PFSK-1 (cell line): ENCODE measurements at regions not wholly inside any gene's neighbourhood (a gene's known extent, or its start where the extent isn't known, plus 50 kb on each side); places are given as distances from the start of the nearest gene placed in this dataset.

Experiments
- FOXP2 ChIP-seq: optimal IDR thresholded peaks from 2 replicates; pipeline ENCODE3; 2011; ENCODE audit warnings: borderline replicate concordance, control low read depth, inconsistent platforms; ENCODE audit not compliant: insufficient read depth; ENCODE audit errors: extremely low read length, extremely low read depth
- POLR2AphosphoS5 ChIP-seq: IDR thresholded peaks from 2 replicates; pipeline ENCODE4 v1.6.1; 2012; ENCODE audit warnings: low read depth, mild to moderate bottlenecking, control low read depth, low read length, moderate library complexity
- SIN3A ChIP-seq: IDR thresholded peaks from 2 replicates; pipeline ENCODE4 v1.6.1; 2012; ENCODE audit warnings: mild to moderate bottlenecking, low read length, moderate library complexity, borderline replicate concordance; ENCODE audit not compliant: insufficient read depth
- TAF1 ChIP-seq: IDR thresholded peaks from 2 replicates; pipeline ENCODE4 v1.6.1; 2012; ENCODE audit warnings: low read length, control low read depth, borderline replicate concordance; ENCODE audit not compliant: insufficient read depth
- TF ChIP-seq, protein P1 (sequence below), 2 experiments: IDR thresholded peaks; 2 replicates each; pipeline versions ENCODE4 v1.6.1 to v1.8.0; 2011 to 2012; ENCODE audit warnings: low read depth in 2 of 2, low read length in 2 of 2, control low read depth in 1 of 2, inconsistent platforms in 1 of 2, mild to moderate bottlenecking in 1 of 2, moderate library complexity in 1 of 2; ENCODE audit not compliant: insufficient read depth in 1 of 2

DNA sequence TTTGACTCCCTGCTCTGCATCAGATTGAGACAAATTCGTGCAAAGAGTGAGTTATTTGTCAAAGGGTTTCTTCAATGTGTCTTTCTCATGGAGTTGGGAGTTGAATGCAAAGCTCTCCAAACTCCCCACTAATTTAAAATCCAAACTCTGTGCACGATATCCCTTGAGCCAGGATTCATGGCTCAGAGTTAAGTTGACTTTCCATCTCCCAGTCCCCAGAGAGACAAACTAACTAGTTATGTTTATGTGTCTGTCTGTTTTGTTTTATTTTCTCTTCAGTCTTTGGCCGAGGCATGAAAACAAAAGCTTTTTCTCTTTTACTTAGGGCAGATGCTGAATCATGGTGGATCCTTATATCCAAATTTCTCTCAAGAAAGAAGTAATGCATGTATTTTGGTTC lies 570.0 kb upstream of the CDH5 start:
- TF ChIP-seq, protein P1, sequence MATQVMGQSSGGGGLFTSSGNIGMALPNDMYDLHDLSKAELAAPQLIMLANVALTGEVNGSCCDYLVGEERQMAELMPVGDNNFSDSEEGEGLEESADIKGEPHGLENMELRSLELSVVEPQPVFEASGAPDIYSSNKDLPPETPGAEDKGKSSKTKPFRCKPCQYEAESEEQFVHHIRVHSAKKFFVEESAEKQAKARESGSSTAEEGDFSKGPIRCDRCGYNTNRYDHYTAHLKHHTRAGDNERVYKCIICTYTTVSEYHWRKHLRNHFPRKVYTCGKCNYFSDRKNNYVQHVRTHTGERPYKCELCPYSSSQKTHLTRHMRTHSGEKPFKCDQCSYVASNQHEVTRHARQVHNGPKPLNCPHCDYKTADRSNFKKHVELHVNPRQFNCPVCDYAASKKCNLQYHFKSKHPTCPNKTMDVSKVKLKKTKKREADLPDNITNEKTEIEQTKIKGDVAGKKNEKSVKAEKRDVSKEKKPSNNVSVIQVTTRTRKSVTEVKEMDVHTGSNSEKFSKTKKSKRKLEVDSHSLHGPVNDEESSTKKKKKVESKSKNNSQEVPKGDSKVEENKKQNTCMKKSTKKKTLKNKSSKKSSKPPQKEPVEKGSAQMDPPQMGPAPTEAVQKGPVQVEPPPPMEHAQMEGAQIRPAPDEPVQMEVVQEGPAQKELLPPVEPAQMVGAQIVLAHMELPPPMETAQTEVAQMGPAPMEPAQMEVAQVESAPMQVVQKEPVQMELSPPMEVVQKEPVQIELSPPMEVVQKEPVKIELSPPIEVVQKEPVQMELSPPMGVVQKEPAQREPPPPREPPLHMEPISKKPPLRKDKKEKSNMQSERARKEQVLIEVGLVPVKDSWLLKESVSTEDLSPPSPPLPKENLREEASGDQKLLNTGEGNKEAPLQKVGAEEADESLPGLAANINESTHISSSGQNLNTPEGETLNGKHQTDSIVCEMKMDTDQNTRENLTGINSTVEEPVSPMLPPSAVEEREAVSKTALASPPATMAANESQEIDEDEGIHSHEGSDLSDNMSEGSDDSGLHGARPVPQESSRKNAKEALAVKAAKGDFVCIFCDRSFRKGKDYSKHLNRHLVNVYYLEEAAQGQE (IDR thresholded peaks at IDR 0.05; ENCODE audit: insufficient read depth in 1 of 2, low read depth in 2 of 2, low read length in 2 of 2) = no peak
- TF ChIP-seq TAF1 (no peak), POLR2AphosphoS5 (no peak), SIN3A (no peak), FOXP2 (no peak)

DNA sequence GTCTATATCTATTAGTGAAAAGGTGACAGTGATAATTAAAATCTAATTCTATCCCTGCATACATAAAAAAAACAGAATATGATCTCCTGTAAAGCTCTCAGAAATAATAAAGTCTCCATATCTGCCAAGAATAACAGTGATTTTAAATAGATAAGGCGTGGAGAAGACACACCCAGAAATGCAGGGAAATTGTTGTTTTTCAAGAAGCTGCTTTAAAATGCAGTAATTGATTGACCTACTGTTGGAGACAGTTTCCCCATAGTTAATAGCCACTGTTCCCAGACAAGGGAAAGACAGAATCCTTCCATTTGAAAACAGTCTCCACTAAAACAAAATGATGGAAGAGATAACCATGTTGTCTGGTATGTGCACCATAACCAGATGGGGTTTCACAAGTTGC lies 571.5 kb upstream of the CDH5 start:
- TF ChIP-seq TAF1 = no peak
- TF ChIP-seq POLR2AphosphoS5 = no peak

DNA sequence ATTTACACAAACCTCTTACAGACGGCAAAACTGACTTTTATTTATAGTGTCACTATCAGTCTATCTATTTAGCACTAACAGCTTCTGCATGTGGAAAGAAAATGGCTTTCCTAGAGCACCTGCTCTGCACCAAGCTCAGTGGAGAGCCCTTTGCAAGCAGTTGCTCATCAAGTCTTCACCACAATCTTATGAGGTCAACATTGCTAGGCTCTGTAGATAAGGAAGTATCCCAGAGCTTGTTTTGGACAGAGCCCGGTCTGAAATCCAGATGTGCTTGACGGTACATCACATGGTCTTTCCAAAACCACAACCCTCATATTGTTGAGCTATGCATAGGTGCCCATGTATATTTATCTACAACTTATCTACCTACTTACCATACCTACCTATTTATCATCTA lies 572.7 kb upstream of the CDH5 start:
- TF ChIP-seq SIN3A (no peak), FOXP2 (no peak), TAF1 (no peak)

DNA sequence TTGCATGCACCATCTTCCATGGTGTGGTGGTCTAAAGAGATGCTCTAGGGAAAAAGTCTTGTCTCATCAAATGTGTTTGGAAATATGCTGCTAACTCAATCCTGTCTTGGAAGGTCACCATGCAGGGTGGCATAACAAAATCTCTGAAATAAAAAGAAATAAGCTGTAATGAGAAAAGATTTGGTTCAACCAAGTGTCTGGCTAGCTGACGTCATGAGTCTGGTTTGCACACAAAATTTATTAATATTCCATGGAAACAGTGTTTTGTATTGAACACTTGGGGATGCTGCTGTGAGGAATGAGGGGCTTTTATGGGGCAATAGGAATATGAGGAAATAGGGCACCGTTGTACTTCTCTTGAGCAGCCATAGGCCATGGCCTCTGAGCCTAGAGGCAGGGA lies 575.7 kb upstream of the CDH5 start:
- TF ChIP-seq FOXP2 (no peak), SIN3A (no peak), TAF1 (no peak), POLR2AphosphoS5 (no peak)
- TF ChIP-seq, protein P1 (IDR thresholded peaks at IDR 0.05; ENCODE audit: insufficient read depth in 1 of 2, low read depth in 2 of 2, low read length in 2 of 2) = no peak

DNA sequence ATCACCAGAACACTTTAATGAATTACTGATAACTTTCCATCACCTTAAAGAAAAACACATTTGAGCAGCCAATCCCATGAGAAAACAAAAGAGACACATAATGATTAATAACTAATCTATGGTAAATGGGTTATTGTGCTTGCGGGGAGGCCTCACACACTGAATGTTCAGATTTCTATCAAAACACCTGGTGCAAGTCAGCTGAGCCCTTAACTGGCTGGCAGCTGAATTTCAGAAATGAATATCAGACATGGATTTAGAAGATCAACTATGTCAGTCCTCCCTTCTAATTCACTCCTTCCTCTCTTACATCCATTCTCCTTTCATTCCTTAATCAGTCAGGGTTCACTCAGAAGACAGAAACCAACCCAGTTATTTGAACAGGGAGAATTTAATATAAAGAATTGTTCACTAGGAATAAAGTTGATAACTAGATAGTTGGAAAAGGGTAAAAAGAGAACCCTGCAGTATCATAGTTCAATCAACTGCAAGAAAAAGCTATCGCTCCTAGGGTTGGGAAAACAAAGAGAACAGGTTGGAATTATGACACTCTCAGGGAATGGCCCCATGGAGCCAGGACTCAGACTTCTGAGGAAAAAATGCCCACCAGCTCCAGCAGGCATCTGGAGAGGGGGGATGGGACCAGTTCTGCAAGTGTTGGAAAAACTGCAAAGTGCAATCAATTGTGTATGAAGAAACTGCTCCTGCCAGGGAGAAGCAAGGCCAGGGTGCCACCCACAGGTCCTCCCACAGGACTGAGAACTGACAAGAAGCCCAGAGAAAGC lies 577.1 kb upstream of the CDH5 start:
- TF ChIP-seq POLR2AphosphoS5 (no peak), FOXP2 (no peak), SIN3A (no peak), TAF1 (no peak)
- TF ChIP-seq, protein P1 (IDR thresholded peaks at IDR 0.05; ENCODE audit: insufficient read depth in 1 of 2, low read depth in 2 of 2, low read length in 2 of 2) = no peak

DNA sequence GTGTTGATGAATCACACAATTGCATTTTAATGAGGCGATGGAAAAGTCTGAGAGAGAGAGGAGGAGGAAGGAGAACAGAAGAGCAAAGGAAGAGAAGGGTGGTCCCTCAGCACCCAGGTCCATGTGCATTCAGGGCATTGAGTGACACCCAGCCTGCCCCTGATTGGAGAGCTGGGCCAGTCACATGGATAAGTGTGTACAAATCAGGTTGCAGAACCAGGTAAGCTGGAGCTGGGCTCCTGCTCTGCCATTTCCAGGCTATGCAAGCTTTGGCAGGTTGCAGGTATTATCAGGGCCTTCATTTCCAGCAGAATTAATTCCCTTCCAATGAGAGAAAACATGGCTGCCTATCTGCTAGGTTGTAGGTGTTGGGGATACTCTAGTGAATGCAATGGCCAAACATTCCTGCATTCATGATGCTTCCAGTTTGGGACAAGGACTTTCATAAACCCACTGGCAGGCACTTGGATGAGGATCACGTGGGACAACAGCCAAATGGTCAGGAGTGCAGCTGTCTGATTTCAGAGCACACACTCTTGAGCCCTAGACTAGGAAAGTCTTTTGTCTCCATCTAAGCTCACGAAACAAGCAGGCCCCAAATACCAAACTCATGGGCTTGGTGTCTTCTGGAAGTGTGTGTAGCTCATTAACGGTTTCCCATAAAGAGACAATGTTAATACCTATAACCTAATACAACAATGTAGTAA lies 577.9 kb upstream of the CDH5 start:
- TF ChIP-seq, protein P1 (IDR thresholded peaks at IDR 0.05; ENCODE audit: insufficient read depth in 1 of 2, low read depth in 2 of 2, low read length in 2 of 2) = no peak
